ENCODE measurements at regions not wholly inside any gene's neighbourhood (a gene's known extent, or its start where the extent isn't known, plus 50 kb on each side); places are given as distances from the start of the nearest gene placed in this dataset.

DNA sequence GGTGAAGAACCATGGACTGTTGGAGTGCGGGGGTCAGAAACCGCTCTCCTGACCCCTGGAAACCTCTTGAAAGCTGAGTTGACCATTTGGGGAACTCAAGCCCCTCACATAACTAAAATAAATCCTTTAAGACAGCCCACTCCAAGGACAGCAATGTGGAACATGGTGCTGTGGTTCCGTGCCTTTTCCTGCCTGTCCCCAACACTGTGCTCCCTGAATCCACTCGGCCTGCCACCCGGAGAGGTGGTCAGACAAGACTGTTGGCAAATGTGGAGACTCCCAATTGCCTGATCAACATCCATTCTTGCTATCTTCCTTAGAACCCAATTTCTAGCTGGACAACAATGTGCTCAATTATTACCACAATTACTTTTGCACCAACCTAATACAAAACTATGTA, 286.0 kb downstream of the NPHP4 start:
- no peak overlapping the region for H3K4me3 ChIP-seq (ENCODE audit: low read length)
- TF ChIP-seq, protein P1, sequence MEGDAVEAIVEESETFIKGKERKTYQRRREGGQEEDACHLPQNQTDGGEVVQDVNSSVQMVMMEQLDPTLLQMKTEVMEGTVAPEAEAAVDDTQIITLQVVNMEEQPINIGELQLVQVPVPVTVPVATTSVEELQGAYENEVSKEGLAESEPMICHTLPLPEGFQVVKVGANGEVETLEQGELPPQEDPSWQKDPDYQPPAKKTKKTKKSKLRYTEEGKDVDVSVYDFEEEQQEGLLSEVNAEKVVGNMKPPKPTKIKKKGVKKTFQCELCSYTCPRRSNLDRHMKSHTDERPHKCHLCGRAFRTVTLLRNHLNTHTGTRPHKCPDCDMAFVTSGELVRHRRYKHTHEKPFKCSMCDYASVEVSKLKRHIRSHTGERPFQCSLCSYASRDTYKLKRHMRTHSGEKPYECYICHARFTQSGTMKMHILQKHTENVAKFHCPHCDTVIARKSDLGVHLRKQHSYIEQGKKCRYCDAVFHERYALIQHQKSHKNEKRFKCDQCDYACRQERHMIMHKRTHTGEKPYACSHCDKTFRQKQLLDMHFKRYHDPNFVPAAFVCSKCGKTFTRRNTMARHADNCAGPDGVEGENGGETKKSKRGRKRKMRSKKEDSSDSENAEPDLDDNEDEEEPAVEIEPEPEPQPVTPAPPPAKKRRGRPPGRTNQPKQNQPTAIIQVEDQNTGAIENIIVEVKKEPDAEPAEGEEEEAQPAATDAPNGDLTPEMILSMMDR (IDR thresholded peaks at IDR 0.05; ENCODE audit: insufficient read depth, low read depth, low read length, missing control alignments), result no peak
- no peak for DNase-seq (ENCODE audit: low read depth)

DNA sequence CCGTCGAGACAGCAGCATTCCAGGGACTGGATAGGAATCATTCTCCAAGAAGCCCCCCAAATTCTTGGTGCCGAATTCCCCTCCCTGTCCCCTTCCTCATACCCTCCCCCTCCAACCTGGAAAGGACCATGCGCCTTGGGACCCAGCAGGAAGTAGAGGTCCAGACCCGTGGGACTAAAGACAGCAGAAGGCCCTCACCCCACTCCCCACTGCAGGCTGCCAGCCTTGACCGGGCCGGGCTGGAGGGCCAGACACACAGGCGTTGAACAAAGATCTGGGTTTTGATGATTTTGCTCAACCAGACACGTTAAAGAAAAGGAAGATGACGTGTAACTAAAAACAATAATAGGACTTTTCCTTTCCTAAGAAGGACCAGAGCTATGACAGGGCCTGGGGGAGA, 286.5 kb downstream of the NPHP4 start:
- TF ChIP-seq, protein P1 (IDR thresholded peaks at IDR 0.05; ENCODE audit: insufficient read depth, low read depth, low read length, missing control alignments), result no peak
- no peak overlapping the region for H3K4me3 ChIP-seq (ENCODE audit: low read length)
- DNase-seq (ENCODE audit: low read depth), result no peak

DNA sequence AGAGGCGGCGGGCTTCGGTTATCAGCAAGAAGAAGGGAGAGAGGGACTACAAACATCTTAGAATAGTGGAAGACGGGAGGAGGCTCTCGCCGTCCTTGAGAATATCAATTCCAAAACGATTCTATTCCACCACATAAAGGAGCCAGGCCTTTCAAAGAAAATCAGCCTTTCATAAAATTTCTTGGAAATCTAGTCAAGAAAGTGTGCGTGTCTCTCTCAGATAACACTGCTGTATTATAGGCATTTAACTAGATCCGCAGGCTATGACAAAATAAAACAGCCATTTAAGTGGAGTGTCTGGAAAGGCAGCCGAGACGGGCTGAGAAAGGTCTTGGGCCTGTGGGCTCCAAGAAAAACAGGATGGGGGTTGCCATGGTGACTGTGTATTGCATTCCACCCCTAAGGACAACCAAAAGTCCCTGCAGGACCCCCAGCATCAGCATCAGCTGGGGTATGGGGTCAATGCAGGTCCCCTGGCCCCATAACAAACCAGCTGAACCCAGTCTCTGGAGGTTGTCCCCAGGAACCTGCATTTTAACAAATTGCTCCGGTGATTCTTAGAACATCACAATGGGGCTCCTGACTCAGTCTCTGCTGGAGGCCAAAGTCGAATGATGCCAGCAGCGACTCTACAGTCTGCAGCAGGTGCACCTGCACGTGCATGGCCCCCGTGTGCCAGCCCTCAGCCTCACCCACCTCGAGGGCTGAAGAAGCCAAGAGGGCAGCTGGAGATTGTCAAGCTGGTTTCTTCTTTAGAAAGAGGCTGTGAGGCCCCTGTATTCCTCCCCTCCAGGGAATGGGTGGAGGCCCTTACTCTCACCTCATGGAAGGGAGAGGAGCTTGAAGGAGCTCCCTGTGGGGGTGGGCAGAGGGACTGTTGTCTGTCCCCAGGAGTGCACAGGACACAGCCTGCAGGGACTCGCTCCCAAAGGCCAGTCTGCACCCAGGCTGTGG, 287.4 kb downstream of the NPHP4 start:
- TF ChIP-seq, protein P1 (IDR thresholded peaks at IDR 0.05; ENCODE audit: insufficient read depth, low read depth, low read length, missing control alignments), result no peak

DNA sequence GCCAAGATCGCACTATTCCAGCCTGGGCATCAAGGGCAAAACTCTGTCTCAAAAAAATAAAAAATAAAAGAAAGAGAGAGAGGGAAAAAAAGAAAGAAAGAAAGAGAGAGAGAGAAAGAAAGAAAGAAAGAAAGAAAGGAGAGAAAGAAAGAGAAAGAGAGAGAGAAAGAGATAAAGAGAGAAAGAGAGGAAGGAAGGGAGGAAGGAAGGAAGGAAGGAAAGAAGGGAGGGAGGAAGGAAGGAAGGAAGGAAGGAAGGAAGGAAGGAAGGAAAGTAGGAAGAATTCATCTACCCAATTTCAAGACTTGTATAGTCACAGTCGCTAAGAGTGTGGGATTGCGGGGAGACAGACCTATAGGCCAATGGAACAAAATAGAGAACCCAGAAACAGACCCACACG, 290.6 kb downstream of the NPHP4 start:
- TF ChIP-seq, protein P1 (IDR thresholded peaks at IDR 0.05; ENCODE audit: insufficient read depth, low read depth, low read length, missing control alignments), result no peak
- DNase-seq (ENCODE audit: low read depth), result no peak
- H3K4me3 ChIP-seq (ENCODE audit: low read length), result no peak overlapping the region

More for the DNA sequence above, 287.4 kb downstream of the NPHP4 start:
- H3K4me3 ChIP-seq (ENCODE audit: low read length), result no peak overlapping the region
- no peak for DNase-seq (ENCODE audit: low read depth)

DNA sequence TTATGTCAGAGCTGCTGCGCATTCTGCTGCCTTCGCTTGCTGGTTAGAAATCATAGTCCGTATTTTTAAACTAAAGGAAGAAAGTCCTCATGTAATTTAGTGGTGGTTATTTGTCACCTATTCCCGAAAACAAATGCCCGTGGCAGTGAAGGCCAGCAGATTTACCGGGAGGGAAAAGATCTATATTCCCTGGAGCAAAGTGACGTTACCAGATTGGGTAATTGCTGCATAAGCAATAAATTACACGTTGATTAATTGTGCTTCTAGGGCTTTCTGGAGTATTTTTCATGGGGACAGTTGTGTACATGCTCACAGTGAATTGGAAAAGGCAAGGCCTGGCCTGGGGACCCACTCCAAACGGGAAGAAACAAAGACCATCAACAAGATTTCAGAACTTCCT, 298.7 kb downstream of the NPHP4 start:
- DNase-seq (ENCODE audit: low read depth), result no peak
- no peak overlapping the region for H3K4me3 ChIP-seq (ENCODE audit: low read length)
- TF ChIP-seq, protein P1 (IDR thresholded peaks at IDR 0.05; ENCODE audit: insufficient read depth, low read depth, low read length, missing control alignments), result no peak

DNA sequence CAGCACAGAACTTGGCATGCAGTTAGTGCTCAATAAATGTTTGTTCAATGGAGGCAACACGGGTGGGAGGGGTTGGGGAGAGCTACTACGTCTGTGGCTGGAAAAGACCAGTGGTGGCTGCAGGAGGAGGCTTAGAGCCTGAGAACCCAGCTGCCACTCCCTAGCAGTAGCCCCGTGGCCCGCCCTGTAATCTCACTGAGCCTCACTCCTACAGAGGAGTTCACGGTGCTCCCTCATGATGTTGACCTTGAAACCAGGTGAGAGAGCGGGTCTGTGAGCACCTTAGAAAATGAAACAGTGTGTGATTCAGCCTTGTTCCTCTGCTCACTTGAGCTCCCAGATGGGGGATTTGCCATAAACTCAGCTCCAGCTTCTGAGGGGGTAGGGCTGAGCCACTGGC, 299.6 kb downstream of the NPHP4 start:
- TF ChIP-seq, protein P1 (IDR thresholded peaks at IDR 0.05; ENCODE audit: insufficient read depth, low read depth, low read length, missing control alignments), result no peak
- no peak overlapping the region for H3K4me3 ChIP-seq (ENCODE audit: low read length)
- no peak for DNase-seq (ENCODE audit: low read depth)
